ENCODE measurements at regions not wholly inside any gene's neighbourhood (a gene's known extent, or its start where the extent isn't known, plus 50 kb on each side); places are given as distances from the start of the nearest gene placed in this dataset.
"Not testable (repeated sequence)": the region's sequence is repeated elsewhere in the genome, so short reads cannot be mapped to it uniquely, and the experiment has no call there.

DNA sequence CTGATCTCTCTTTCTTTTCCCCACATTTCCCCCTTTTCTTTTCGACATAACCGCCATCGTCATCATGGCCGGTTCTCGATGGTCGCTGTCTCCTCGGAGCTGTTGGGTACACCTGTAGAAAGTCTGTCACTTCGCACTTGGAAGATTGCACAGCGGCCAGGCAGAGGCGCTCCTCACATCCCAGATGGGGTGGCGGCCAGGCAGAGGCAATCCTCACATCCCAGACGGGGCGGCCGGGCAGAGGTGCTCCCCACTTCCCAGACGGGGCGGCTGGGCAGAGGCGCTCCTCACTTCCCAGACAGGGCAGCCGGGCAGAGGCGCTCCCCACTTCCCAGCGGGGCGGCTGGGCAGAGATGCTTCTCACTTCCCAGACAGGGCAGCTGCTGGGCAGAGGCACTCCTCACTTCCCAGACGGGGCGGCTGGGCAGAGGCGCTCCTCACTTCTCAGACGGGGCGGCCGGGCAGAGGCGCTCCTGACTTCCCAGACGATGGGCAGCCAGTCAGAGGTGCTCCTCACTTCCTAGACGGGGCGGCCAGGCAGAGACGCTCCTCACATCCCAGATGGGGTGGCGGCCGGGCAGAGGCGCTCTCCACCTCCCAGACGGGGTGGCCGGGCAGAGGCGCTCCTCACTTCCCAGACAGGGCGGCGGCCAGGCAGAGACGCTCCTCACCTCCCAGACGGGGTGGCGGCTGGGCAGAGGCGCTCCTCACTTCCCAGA is 110.7 kb downstream of the C5orf15 start:
- TF ChIP-seq, protein P1, sequence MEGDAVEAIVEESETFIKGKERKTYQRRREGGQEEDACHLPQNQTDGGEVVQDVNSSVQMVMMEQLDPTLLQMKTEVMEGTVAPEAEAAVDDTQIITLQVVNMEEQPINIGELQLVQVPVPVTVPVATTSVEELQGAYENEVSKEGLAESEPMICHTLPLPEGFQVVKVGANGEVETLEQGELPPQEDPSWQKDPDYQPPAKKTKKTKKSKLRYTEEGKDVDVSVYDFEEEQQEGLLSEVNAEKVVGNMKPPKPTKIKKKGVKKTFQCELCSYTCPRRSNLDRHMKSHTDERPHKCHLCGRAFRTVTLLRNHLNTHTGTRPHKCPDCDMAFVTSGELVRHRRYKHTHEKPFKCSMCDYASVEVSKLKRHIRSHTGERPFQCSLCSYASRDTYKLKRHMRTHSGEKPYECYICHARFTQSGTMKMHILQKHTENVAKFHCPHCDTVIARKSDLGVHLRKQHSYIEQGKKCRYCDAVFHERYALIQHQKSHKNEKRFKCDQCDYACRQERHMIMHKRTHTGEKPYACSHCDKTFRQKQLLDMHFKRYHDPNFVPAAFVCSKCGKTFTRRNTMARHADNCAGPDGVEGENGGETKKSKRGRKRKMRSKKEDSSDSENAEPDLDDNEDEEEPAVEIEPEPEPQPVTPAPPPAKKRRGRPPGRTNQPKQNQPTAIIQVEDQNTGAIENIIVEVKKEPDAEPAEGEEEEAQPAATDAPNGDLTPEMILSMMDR (conservative IDR thresholded peaks at IDR 0.05; ENCODE audit: low read depth, low read length): not testable (repeated sequence)
- TF ChIP-seq EZH2 (IDR thresholded peaks at IDR 0.05; ENCODE audit: low read length, unreplicated experiment): not testable (repeated sequence)

Measured in PC-3 (cell line).